HUES6 (cell line): ENCODE measurements at regions not wholly inside any gene's neighbourhood (a gene's known extent, or its start where the extent isn't known, plus 50 kb on each side); places are given as distances from the start of the nearest gene placed in this dataset.
"Not testable (repeated sequence)": the region's sequence is repeated elsewhere in the genome, so short reads cannot be mapped to it uniquely, and the experiment has no call there.

ENCODE experiments used
- H3K27ac ChIP-seq: 2 replicates; pipeline ENCODE4 v1.7.0; 2013; ENCODE audit warnings: low read depth, mild to moderate bottlenecking, low read length, inconsistent platforms
- H3K27me3 ChIP-seq: 2 replicates; pipeline ENCODE4 v1.6.1; 2013; ENCODE audit warnings: low read length; ENCODE audit not compliant: control insufficient read depth, insufficient read depth
- H3K36me3 ChIP-seq: 2 replicates; pipeline ENCODE4 v1.6.1; 2013; ENCODE audit warnings: low read length; ENCODE audit not compliant: control insufficient read depth, insufficient read depth
- H3K4me1 ChIP-seq: 2 replicates; pipeline ENCODE4 v1.6.1; 2013; ENCODE audit warnings: low read length; ENCODE audit not compliant: control insufficient read depth, insufficient read depth
- H3K4me3 ChIP-seq: 2 replicates; pipeline ENCODE4 v1.5.1; 2013; ENCODE audit warnings: low read depth, low read length
- H3K9ac ChIP-seq: one replicate; pipeline ENCODE4 v1.6.1; 2013; ENCODE audit warnings: mild to moderate bottlenecking, low read length
- H3K9me3 ChIP-seq: 2 replicates; pipeline ENCODE4 v1.6.1; 2013; ENCODE audit warnings: low read depth, low read length; ENCODE audit not compliant: control insufficient read depth, insufficient read depth

DNA sequence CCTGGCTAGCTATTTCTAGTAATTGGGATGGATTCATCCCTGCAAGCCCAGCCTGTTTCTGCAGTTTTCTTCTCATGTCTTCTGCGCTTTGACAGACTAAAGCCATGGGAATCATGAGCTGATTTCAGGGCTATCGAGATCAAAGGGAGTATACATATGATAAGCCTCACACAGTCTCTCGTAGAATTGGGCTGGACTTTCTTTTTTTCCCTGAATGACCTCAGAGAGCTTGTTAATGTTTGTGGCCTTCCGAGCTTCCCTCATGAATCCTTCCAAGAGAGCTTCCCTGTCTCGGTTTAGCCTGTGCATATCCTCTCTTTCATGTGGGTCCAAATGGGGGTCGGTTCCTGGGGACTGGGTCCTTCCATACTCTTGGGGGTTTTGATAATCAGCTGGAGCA, 130.3 kb downstream of the ADRA2C start:
- Histone ChIP-seq H3K9me3 (no peaks in the 10 kb centered on the region), H3K4me3 (no peak overlapping the region), H3K27me3 (no peaks in the 10 kb centered on the region), H3K36me3 (no peaks in the 10 kb centered on the region), H3K4me1 (peaks cover 14% of the 10 kb centered on the region; the same call in 1 of the 2 replicates), H3K27ac (no peak overlapping the region), H3K9ac (no peak overlapping the region)

DNA sequence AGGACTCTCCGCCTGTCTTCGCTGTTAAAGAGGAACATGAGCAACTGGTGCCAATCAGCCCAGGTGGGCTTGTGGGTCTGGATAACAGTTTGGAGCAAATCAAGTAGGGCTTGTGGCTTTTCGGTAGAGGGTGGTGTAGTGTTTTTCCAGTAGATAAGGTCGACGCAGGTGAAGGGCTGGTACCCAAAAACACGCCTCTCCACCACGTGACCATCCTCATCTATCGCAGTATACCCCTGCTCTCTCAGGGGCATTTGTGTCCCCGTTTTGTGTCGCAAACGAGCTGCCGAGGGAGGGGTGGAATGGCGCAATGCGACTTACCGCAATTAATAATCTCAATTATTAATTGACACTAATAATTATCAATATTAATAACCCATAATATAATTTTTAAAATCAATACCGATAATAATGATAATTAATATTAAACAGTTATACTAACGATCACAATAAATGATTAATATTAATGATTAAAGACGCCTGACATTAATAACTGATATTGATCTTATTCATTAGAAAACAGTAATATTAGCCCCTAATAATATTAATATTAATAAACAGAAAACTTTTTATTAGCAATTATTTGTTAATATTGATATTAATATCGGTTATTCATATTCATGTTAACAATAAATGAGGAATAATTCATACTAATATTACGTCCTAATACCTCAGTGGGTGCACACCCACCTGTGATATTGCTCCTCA, 130.8 kb downstream of the ADRA2C start:
- H3K4me1 ChIP-seq, result peaks cover 14% of the 10 kb centered on the region; the same call in 1 of the 2 replicates
- H3K4me3 ChIP-seq, H3K27me3 ChIP-seq, H3K9me3 ChIP-seq, H3K36me3 ChIP-seq, H3K27ac ChIP-seq, H3K9ac ChIP-seq: not testable (repeated sequence)

DNA sequence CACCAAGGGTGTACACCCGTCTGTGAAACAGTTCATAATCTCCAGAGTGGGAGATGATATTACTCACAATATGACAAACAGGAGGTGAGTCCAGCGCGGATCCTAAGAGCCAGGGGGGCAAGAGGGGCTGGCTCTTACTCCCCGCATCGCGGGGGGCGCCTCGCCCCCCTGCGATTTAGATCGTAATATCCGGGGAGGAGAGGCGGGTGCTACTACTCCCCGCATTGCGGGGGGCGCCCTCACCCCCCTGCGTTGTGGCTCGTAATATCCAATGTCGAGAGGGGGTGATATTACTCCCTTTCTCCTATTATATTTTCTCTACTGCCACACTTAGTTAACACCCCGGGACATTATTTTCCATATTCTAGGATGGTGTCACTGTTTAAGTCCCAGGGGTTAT, 131.9 kb downstream of the ADRA2C start:
- Histone ChIP-seq H3K9ac (no peak overlapping the region), H3K4me3 (no peak overlapping the region), H3K4me1 (peaks cover 14% of the 10 kb centered on the region; the same call in 1 of the 2 replicates), H3K27ac (no peak overlapping the region), H3K36me3 (no peaks in the 10 kb centered on the region), H3K27me3 (no peaks in the 10 kb centered on the region), H3K9me3 (no peaks in the 10 kb centered on the region)

DNA sequence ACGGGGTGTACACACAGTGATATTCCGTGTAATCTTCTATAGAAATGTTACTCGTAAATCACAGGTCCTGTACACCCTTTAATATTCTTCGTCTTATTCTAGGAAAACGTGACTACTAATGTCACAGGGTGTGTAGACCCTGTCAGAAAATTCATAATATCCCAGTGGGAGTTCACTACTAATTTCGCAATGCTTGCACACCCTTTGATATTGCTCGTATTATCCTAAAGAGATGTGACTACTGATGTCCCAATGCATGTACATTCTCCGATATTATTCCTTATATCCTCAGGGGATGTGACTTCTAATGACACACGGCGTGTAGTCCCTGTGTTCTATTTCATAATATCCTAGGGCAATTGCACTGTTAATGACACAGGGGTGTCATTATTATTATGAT, 132.7 kb downstream of the ADRA2C start:
- H3K9ac ChIP-seq, H3K36me3 ChIP-seq, H3K4me3 ChIP-seq, H3K9me3 ChIP-seq, H3K27me3 ChIP-seq, H3K27ac ChIP-seq: not testable (repeated sequence)
- peaks cover 12% of the 10 kb centered on the region; the same call in 1 of the 2 replicates for H3K4me1 ChIP-seq

DNA sequence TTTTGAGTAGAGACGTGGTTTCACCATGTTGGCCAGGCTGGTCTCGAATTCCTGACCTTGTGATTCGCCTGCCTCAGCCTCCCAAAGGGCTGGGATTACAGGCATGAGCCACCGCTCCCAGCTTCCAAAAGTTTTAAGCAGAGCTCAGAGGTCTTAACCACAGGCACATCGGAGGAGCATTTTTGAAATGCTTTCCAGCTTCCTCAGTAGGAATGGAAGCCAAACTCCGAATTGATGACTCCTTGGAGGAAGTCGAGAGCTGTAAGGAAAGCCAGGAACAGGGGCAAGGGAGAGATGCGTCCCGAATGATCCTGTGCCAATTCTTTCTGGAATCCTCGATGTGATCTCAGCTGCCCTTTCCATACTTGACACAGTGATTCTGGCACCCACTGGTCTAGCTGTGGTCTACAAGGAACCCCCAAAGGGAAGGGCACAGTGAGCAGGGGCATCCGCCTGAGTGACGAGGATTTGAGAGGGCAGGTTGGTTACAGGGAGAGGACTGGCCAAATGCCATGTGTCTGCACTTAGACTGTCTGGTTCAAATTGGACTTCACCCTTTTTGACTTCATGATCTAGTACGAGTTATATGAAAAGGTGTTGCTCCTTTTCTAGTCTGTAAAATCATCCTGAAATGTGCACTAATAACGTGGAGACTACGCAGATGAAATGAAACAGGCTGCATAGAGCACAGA, 138.2 kb downstream of the ADRA2C start:
- H3K4me3 ChIP-seq, H3K27ac ChIP-seq, H3K9ac ChIP-seq, H3K4me1 ChIP-seq, H3K9me3 ChIP-seq, H3K27me3 ChIP-seq, H3K36me3 ChIP-seq: not testable (repeated sequence)

DNA sequence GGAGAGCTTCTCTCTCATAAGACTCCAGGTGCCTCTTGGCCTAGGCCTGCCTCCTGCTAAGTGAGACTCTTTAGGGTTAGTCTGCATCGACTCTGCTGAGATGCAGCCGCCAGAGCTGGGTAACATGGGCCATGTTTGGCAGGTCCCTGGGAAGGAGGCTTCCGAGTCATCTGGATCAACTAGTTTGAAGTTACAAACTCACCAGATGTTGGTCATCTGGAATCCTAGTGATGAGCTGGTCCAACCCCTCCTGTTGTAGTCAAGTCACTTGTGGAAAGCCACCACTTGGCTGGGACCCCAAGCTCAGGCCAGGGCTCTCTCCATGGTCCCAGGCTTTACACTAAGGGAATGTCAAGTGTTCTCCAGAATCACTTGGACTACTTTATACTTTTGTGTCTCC, 143.4 kb downstream of the ADRA2C start:
- not testable (repeated sequence) for H3K4me1 ChIP-seq, H3K9me3 ChIP-seq, H3K9ac ChIP-seq, H3K4me3 ChIP-seq, H3K27ac ChIP-seq, H3K27me3 ChIP-seq, H3K36me3 ChIP-seq

DNA sequence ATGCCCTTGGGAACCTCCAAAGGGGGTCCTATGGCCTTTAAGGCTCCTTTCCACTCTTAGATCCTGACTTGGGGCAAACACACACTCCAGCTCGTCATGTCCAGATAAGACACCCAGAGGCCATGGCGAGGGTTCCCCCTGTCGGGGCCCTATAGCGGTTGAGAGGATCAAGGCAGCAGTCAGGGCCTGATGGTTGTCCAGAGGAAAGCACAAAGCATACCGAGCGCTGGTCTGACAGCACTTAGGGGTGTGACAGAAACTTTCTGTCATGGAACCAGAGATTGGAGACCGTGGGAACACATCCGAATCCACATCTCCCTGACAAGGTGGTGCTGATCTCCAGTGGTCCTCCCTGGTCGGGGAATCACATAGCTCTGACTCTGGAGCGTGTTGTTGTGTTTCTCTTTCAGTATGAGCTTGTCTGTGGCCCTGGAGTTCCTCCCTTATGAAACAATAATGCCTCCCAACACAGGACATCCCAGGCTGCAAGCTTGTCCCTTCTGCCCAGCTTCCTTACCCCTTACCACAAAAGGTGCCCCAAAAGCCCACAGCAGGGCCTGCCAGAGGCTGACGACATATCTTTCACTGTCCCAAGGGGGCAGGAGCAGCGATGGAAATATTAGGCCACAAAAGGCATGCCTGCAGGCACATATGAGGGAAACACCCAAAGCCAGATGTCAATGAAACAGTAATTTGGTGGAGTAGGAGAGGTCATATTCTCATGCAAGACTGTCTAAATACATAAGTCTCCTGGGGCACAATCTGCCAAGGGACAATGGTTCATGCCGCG, 144.2 kb downstream of the ADRA2C start:
- not testable (repeated sequence) for H3K4me1 ChIP-seq, H3K27me3 ChIP-seq, H3K4me3 ChIP-seq, H3K9me3 ChIP-seq, H3K36me3 ChIP-seq, H3K27ac ChIP-seq, H3K9ac ChIP-seq

DNA sequence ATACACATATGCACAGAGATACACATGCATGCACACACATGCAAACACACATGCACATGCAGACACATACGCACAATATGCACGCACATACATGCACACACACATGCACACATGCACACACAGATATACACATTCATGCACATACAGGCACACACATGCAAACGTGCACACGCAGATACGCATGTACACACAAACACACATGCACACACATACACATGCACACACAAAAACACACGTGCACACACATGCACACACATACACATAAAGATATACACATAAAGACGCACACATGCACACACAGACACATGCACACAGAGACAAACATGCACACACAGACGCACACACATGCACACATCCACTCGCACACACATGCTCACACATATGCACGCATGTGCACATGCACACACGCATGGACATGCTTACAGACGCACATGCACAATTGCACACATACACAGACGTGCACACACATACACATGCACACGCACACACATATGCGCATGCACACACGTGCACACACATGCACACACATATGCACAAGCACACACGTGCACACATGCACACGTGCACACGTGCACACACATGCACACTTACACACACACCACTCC, 145.2 kb downstream of the ADRA2C start:
- Histone ChIP-seq H3K4me3 (no peak overlapping the region), H3K4me1 (no peaks in the 10 kb centered on the region), H3K9ac (no peak overlapping the region), H3K36me3 (no peaks in the 10 kb centered on the region), H3K27ac (no peak overlapping the region), H3K27me3 (no peaks in the 10 kb centered on the region), H3K9me3 (no peaks in the 10 kb centered on the region)

DNA sequence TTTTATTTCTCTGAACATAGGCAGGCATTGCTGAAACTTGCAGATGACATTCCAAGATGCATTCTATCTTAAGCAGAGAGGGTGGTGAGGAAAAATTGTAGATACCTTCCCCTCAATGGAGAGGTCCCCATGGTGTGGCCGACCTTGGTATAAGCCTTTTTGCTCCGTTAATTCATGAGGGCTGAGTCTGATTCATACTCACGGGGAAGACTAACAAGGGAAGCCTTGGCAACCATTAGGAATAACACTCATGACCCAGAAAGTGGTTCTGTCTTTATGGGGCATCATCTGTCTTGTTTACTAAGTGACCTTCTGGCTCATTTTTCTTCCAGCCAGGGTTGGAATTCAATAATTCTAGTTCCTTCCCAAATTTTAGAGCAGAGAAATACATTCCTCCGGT, 148.3 kb downstream of the ADRA2C start:
- not testable (repeated sequence) for H3K27ac ChIP-seq, H3K9ac ChIP-seq, H3K4me1 ChIP-seq, H3K4me3 ChIP-seq, H3K27me3 ChIP-seq, H3K9me3 ChIP-seq, H3K36me3 ChIP-seq

DNA sequence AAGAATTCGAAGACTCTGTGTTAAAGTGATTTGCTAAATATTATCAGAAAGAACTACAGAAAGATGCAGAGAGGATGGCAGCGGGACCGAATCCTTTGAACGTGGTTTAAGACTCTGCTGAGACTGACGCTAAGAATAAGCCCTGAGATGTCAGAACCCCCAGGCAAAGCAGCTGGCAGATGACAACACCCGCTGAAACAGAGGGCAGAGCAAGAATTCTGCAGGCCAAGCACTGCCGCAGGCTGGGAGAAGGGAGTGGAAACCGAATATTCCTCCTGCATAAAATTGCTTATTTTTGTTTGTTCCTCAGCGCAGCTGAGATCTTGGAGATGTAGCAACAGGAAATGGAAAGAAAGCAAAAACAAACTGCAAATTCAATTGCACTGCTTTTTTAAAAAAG, 153.3 kb downstream of the ADRA2C start:
- not testable (repeated sequence) for H3K9me3 ChIP-seq, H3K4me3 ChIP-seq, H3K27ac ChIP-seq, H3K27me3 ChIP-seq, H3K9ac ChIP-seq, H3K4me1 ChIP-seq, H3K36me3 ChIP-seq

DNA sequence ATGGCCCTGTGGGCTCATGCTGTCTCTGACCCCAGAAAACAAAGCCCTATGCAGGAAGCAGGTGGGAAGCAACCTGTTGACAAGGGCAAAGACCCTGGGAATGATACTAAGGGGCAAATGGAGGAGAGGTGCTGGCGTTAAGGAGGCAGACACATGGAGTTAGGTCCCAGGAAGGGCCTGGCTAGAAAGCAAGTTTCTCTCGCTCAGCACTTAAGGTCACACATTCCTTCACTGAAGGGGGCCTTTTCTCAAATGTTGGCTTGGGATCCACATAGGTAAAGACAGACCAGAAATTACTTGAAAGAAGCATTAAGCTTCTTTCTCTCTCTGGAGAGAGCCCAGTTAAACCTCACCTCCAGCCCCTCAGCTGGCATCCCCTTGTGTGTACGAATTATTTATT, 155.7 kb downstream of the ADRA2C start:
- not testable (repeated sequence) for H3K27me3 ChIP-seq, H3K27ac ChIP-seq, H3K4me3 ChIP-seq, H3K9ac ChIP-seq, H3K36me3 ChIP-seq, H3K9me3 ChIP-seq
- H3K4me1 ChIP-seq, result peaks cover 23% of the 10 kb centered on the region
